ENCODE measurements at regions not wholly inside any gene's neighbourhood (a gene's known extent, or its start where the extent isn't known, plus 50 kb on each side); places are given as distances from the start of the nearest gene placed in this dataset.

- H3K27me3 ChIP-seq = no peaks in the 10 kb centered on the region
Measured at GRCh38 chr15:45776772-45777171, 141.9 kb downstream of the SQOR start.

GRCh38 chr15:45777781-45778180 lies 143.0 kb downstream of the SQOR start:
- no peaks in the 10 kb centered on the region for H3K4me1 ChIP-seq (ENCODE audit: insufficient read depth)
- no peak overlapping the region for H3K27ac ChIP-seq
- no peaks in the 10 kb centered on the region for H3K9me3 ChIP-seq
- 65 to 75% (median 71%) methylated on average over 4 of the region's 4 CpGs for WGBS, 3 donors
- H3K4me3 ChIP-seq = no peak overlapping the region
- TF ChIP-seq EP300 (IDR thresholded peaks at IDR 0.05) (no peak), POLR2A (IDR thresholded peaks at IDR 0.05) (no peak), CTCF (IDR thresholded peaks at IDR 0.05) (no peak)
- intact Hi-C loops (cut with DNase I) = no loop called here
- H3K36me3 ChIP-seq = no peaks in the 10 kb centered on the region
- H3K27me3 ChIP-seq = no peaks in the 10 kb centered on the region
- DNase-seq = no peak

More at GRCh38 chr15:45776772-45777171, 141.9 kb downstream of the SQOR start:
- Histone ChIP-seq H3K4me1 (ENCODE audit: insufficient read depth) (no peaks in the 10 kb centered on the region), H3K4me3 (no peak overlapping the region), H3K9me3 (no peaks in the 10 kb centered on the region), H3K36me3 (no peaks in the 10 kb centered on the region), H3K27ac (no peak overlapping the region)
- TF ChIP-seq EP300 (IDR thresholded peaks at IDR 0.05) (no peak), CTCF (IDR thresholded peaks at IDR 0.05) (no peak), POLR2A (IDR thresholded peaks at IDR 0.05) (no peak)
- 65 to 75% (median 69%) methylated on average over 4 of the region's 4 CpGs for WGBS, 3 donors
- intact Hi-C loops (cut with DNase I) = no loop called here
- DNase-seq = no peak

- no peak for TF ChIP-seq EP300 (IDR thresholded peaks at IDR 0.05)
- TF ChIP-seq POLR2A (IDR thresholded peaks at IDR 0.05) = no peak
- no peak for TF ChIP-seq CTCF (IDR thresholded peaks at IDR 0.05)
- intact Hi-C loops (cut with DNase I) = no loop called here
- 72 to 77% (median 73%) methylated on average over 2 of the region's 2 CpGs for WGBS, 3 donors
- Histone ChIP-seq H3K36me3 (no peaks in the 10 kb centered on the region), H3K27ac (no peak overlapping the region), H3K9me3 (no peaks in the 10 kb centered on the region), H3K4me1 (ENCODE audit: insufficient read depth) (no peaks in the 10 kb centered on the region), H3K4me3 (no peak overlapping the region), H3K27me3 (no peaks in the 10 kb centered on the region)
- DNase-seq = no peak
Measured at GRCh38 chr15:45780352-45780751, 145.5 kb downstream of the SQOR start.

- Histone ChIP-seq H3K36me3 (no peaks in the 10 kb centered on the region), H3K27ac (no peak overlapping the region), H3K9me3 (no peaks in the 10 kb centered on the region), H3K27me3 (no peaks in the 10 kb centered on the region), H3K4me3 (no peak overlapping the region), H3K4me1 (ENCODE audit: insufficient read depth) (no peaks in the 10 kb centered on the region)
- no peak for DNase-seq
- 22 to 60% (median 49%) methylated on average over 2 of the region's 2 CpGs for WGBS, 3 donors
- TF ChIP-seq POLR2A (IDR thresholded peaks at IDR 0.05) = no peak
- TF ChIP-seq EP300 (IDR thresholded peaks at IDR 0.05) = no peak
- no peak for TF ChIP-seq CTCF (IDR thresholded peaks at IDR 0.05)
- intact Hi-C loops (cut with DNase I) = no loop called here
Measured at GRCh38 chr15:45784656-45785055, 149.8 kb downstream of the SQOR start.

- WGBS, 3 donors = 92 to 95% (median 94%) methylated on average over 2 of the region's 2 CpGs
- Histone ChIP-seq H3K9me3 (no peaks in the 10 kb centered on the region), H3K4me3 (no peak overlapping the region), H3K36me3 (no peaks in the 10 kb centered on the region), H3K27me3 (no peaks in the 10 kb centered on the region), H3K27ac (no peak overlapping the region), H3K4me1 (ENCODE audit: insufficient read depth) (no peaks in the 10 kb centered on the region)
- DNase-seq = no peak
- intact Hi-C loops (cut with DNase I) = no loop called here
- TF ChIP-seq EP300 (IDR thresholded peaks at IDR 0.05) (no peak), POLR2A (IDR thresholded peaks at IDR 0.05) (no peak), CTCF (IDR thresholded peaks at IDR 0.05) (no peak)
Measured at GRCh38 chr15:45785897-45786296, 151.1 kb downstream of the SQOR start.
